GM10266 (cell line): ENCODE measurements at regions not wholly inside any gene's neighbourhood (a gene's known extent, or its start where the extent isn't known, plus 50 kb on each side); places are given as distances from the start of the nearest gene placed in this dataset.
"Not testable (repeated sequence)": the region's sequence is repeated elsewhere in the genome, so short reads cannot be mapped to it uniquely, and the experiment has no call there.

Source experiments
- DNase-seq: peaks from one replicate; pipeline ENCODE4 v3.0.0; 2012; ENCODE audit errors: extremely low spot score
- CTCF ChIP-seq: IDR thresholded peaks from 2 replicates; pipeline ENCODE4 v1.5.1; 2012; ENCODE audit warnings: mild to moderate bottlenecking, low read depth; ENCODE audit not compliant: control insufficient read depth, insufficient read depth; ENCODE audit errors: missing control alignments

DNA sequence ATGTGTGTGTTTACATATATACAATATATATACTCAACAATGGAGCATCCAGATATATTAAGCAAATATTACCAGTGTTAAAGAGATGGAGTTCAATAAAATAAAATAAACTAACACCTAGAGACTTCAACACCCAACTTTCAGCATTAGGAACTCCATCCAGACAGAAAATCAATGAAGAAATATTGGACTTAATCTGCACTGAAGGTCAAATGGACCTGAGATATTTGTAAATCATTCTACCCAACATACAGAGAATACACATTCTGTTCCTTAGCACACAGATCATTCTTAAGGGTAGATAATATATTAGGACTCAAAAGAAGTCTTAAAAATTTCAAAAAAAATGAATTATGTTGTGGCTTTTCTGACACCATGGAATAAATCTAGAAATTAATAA is 832.3 kb upstream of the ADGRB3 start:
- DNase-seq: no peak
- TF ChIP-seq CTCF: no peak

GRCh38 chr6:67792996-67793395 is 842.1 kb upstream of the ADGRB3 start:
- no peak for TF ChIP-seq CTCF
- no peak for DNase-seq

DNA sequence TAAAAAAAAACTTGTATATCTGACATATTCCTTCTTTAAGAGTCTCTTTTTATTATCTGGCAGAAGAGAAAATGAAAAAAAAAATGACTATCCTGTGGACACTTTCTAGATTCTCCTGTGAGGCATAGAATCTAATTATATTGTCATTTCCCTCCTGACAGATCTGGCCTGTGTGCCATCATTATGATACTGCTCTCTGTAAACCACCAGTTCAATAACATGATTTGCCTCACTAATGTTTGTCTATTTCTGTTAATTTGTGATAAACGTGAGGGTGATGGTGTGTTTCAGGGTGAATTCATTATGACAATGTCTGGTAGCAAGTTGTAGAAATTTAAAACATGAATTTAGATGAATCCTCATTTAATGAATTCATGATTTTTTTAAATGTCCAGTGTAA is 844.5 kb upstream of the ADGRB3 start:
- no peak for DNase-seq
- no peak for TF ChIP-seq CTCF

DNA sequence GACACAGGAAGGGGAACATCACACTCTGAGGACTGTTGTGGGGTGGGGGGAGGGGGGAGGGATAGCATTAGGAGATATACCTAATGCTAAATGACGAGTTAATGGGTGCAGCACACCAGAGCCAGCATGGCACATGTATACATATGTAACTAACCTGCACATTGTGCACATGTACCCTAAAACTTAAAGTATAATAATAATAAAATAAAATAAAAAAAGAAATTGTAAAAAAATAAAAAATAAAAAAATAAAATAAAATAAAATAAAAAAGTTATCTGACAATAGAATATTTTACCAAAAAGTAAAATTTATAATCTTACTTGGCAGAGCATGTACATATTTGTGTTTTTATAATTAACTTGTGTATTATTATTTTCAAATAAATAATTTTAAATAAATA is 848.0 kb upstream of the ADGRB3 start:
- not testable (repeated sequence) for DNase-seq

DNA sequence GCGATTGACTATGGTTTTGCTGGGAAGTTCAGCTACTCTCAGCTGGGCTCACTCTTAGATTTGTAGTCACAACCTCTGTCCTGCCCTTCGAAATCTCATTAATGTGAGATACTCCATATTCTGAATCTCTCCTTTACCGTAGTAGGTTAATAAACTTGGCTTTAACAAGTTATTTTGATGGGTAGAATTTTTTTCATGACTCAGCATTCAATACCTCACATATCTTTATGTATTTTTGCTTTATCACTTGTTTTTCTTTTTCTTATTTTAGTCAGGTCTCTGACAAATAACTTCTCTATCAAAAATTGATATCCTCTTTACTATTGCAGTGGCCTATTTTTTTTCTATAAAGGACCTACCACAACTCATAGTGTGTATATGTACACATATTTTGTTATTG is 855.2 kb upstream of the ADGRB3 start:
- DNase-seq: no peak

DNA sequence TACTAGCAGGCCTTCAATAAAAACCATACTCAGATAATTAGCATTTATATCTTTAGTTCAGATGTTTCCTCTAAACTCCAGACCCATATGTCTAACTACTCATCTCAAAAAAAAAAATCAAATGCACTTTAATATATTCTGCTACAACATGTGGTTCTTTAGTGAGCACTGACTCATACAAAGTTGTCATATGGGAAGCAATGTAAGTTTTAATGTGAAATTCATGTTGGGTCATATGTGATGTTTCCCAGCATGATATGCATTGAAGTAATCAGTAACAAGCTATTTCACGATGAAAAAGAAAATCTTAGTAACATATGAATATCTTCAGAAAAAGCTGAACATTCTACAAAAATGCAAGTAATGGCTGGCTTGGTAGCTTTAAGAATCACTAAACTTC is 859.7 kb upstream of the ADGRB3 start:
- no peak for DNase-seq
- TF ChIP-seq CTCF: no peak

More for the DNA sequence above, 855.2 kb upstream of the ADGRB3 start:
- TF ChIP-seq CTCF: no peak

DNA sequence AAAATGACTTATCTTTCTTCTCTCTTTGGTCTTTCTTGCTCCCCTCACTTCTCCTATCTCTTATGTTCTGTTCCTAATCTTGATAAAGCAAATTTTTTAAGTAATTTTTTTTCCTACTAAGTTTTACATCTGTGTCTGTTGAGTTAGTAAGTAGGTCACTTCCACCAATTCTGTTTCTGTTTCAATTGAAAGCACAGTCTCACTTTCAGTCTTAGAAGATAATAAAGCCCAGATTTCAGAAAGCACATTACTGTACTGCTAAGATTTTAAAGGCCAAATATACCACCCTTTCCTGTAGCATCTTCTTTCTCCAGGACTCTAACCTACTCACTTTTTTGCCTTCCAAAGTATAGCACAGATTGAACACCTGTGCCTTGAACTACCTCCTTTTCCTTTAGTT is 866.1 kb upstream of the ADGRB3 start:
- no peak for TF ChIP-seq CTCF
- no peak for DNase-seq

DNA sequence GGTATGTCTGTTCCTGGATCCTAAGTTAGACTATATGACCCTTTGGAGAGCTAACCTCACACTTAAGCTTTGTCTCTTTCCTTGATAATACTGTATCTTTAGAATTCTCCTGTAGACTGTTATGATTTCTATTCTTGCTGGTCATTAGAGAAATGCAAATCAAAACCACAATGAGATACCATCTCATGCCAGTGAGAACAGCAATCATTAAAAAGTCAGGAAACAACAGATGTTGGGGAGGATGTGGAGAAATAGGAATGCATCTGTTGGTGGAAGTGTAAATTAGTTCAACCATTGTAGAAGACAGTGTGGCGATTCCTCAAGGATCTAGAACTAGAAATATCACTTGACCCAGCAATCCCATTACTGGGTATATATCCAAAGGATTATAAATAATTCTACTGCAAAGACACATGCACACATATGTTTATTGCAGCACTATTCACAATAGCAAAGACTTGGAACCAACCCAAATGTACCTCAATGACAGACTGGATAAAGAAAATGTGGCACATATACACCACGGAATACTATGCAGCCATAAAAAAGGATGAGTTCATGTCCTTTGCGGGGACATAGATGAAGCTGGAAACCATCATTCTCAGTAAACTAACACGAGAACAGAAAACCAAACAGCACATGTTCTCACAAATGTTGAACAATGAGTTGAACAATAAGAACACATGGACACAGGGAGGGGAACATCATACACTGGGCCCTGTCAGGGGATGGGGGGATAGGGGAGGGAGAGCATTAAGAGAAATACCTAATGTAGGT is 867.8 kb upstream of the ADGRB3 start:
- DNase-seq: not testable (repeated sequence)
